ENCODE measurements at regions not wholly inside any gene's neighbourhood (a gene's known extent, or its start where the extent isn't known, plus 50 kb on each side); places are given as distances from the start of the nearest gene placed in this dataset.
"Not testable (repeated sequence)": the region's sequence is repeated elsewhere in the genome, so short reads cannot be mapped to it uniquely, and the experiment has no call there.

DNA sequence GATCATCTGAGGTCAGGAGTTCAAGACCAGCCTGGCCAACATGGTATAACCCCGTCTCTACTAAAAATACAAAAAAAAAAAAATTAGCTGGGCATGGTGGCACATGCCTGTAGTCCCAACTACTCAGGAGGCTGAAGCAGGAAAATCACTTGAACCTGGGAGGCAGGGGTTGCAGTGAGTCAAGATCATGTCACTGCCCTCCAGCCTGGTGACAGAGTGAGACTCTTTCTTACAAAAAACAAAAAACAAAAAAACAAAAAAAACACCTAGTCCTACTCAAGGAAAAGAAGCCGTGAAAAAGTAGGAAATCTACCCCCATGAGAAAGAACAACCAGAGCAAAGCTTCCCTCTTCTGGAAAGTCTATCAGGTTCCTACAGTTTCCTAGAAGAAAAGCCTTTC lies 244.4 kb downstream of the PHLDA1 start:
- not testable (repeated sequence) for DNase-seq

DNA sequence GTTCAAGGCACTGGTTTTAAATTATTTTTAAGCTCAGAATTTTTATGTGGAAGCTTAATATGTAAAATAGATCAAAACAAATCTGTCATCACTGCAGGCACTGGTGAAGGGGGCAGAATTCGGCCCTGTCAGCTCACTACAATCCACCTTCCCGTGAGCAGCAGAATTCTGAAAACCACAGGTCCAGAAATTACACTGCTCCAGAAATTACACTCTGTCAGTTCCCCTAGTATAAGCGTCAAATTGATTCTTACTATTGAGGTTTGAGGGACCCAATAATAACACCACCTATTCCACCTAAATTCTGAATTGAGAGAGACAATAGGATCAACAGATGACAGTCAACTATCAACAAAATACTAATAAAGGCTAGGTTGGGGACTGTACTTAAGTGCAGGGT lies 245.5 kb downstream of the PHLDA1 start:
- no peak for DNase-seq

- peak; percentile 70 for DNase-seq
These were observed 247.0 kb downstream of the PHLDA1 start for GRCh38 chr12:75784591-75784990.

DNA sequence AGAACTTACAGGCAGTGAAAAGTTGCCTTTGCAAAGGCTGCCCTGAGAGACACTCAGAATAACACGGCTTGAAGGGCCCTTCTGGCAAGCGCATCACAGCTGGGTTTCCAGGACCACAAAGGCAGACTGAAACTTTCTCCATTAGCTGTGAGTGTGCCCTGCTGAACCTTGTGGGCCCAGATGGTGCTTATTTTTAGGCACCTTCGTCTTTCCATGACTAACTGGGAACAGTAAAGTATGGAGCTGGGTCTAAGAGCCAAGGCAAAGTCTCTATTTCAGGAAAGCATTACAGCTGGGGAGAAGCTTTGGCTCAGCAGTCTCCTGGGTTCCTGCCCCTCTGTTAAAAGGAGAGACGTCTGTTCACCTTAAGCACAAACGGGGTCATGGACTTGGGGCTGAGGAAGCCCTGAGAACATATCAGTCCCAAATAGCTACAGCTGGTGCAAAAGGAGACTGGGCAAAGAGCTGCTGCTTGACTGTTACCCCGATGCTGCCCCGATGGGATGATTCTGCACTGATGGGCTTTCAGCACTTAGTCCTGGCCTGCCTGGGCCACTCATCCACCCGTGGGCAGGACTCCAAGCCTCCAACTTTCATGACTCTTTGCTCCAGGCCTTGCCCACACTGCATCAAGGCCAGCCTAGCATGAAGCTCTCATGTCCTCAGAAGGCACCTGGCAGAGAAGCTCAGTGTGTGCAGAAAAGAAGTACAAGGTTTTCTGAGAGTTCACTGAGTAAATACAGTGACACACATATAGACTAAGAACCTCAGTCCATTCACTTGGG lies 248.3 kb downstream of the PHLDA1 start:
- DNase-seq: peak; percentile 34

DNA sequence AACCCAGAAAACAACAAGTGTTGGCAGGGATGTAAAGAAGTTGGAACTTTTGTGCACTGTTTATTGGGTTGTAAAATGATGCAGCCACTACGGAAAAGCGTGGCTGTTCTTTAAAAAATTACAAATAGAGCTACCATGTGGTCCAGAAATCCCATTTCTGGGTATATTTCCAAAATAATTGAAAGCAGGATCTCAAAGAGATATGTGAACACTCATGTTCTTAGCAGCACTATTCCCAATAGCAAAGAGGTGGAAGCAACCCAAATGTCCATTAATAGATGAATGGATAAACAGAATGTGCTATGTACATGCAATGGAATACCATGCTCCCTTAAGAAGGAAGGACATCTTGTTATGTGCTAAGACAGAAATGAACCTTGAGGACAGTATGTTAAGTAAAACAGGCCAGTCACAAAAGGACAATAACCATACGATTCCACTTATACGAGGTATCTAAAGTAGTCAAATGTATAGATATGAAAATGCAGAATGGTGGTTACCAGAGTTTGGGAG lies 249.5 kb downstream of the PHLDA1 start:
- DNase-seq: no peak

DNA sequence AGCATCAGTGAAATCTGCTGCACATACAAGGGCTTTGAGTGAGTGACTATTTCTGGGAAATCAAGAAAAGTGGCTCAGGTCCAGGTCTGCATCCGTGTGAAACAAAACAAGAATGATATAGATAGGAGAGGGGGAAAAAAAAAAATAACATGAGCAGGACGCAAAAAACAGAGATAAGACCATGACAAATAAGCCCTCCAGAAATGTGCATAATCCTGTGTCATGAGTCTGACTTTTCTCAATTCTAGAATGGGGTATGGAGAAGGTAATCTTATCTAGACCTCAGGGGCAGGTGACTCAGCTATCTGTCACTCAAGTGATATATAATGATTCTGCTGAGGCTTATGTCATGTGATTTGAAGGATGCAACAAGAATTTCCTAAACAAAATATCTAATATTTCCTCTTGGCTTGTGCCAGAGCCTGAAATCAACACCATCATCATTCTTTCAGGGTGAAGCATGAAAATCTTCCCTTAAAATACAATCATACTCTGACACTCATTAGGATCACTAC lies 250.0 kb downstream of the PHLDA1 start:
- DNase-seq: no peak

DNA sequence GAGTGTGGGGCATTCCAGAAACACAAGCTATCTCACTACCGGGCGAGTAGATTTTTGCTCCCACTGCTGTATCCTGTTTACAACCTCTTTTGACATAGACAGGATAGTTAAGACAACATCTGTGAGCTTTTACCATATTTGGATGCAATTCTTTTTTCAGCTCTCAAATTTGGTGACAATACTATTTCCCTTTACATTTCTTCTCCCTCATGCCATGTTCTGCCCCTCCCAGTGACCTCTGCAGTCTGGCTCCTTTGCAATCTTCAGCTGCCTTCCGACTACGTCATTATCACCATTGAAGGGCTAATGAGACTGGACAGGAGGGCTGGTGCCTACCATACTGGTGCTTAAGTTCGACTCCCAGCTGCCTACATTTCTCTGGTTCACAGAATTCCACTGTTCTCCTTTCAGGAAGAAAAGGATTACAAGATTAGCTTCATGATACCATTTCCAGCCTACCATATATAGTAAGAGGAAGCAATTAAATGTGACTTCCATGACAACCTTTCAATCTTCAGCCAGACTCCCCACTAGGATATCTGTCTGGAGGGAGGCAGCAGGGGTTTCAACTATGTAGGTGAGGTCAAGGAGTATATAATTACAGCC lies 251.6 kb downstream of the PHLDA1 start:
- DNase-seq: peak; percentile 34

DNA sequence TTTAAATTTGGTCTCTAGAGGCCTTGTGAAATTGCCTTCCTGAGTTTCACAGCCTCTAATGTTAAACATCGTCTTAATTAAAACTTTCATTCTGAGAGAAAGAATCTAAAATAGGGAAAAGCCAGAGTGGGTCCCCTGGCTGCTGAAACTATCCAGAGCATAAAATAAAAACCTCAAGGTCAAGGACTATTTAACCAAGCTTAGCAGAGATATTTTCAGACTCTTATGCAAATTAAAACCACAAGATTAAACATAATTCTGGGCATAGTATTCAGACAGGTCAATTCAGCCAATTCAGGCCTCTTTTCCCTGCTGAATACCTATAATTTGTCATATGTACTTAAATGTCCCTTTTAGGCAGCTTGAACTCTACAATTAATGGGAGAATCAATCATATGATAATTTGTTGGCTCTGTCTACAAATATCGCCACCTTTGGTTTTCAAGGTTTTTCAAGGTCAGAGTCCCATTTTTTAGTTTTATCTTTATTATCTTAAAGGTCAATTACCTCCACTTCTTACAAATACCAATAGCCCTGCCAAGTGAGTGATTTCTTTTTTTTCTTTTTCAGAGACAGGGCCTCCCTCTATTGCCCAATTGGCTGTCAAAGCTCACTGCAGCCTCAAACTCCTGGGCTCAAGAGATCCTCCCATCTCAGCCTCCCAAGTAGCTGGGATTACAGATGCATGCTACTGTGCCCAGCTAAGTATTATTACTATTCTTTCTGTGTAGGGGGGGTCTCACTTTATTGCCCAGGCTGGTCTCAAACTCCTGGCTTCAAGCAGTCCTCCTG lies 257.1 kb downstream of the PHLDA1 start:
- DNase-seq: no peak

DNA sequence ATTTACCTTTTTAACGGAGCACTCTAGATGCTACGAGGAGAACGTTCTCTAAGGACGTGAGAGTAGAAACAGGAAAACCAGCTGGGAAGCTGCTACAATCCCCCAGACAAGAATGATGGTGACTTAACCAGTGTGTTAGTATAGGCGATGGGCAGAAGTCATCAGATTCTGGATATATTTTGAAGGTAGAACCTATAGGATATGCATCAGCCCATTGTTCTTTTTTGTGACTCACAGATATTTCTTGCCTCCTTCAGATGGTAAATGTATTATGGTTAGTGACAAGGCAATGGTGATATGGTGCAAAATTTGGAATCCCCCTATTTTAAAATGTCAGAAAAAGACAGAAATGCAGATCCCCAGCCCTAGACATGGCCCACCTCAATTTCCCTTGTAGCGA lies 258.2 kb downstream of the PHLDA1 start:
- DNase-seq: no peak

DNA sequence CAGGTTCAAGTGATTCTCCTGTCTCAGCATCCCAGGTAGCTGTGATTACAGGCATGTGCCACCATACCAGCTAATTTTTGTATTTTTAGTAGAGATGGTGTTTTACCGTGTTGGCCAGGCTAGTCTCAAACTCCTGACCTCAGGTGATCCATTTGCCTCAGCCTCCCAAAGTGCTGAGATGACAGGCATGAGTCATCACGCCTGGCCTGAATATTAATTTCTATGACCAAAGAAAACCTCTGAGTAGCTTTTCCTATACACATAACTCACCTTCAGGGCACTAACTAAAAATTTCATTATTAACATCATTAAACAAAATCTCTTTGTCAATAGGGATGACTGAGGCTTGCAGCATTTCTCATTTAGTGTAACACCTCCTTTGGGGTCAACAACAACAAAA lies 259.6 kb upstream of the KRR1 start:
- DNase-seq: no peak

GRCh38 chr12:75767957-75768356 lies 256.5 kb upstream of the KRR1 start:
- DNase-seq: no peak

GRCh38 chr12:75766263-75767160 lies 255.1 kb upstream of the KRR1 start:
- no peak for DNase-seq

DNA sequence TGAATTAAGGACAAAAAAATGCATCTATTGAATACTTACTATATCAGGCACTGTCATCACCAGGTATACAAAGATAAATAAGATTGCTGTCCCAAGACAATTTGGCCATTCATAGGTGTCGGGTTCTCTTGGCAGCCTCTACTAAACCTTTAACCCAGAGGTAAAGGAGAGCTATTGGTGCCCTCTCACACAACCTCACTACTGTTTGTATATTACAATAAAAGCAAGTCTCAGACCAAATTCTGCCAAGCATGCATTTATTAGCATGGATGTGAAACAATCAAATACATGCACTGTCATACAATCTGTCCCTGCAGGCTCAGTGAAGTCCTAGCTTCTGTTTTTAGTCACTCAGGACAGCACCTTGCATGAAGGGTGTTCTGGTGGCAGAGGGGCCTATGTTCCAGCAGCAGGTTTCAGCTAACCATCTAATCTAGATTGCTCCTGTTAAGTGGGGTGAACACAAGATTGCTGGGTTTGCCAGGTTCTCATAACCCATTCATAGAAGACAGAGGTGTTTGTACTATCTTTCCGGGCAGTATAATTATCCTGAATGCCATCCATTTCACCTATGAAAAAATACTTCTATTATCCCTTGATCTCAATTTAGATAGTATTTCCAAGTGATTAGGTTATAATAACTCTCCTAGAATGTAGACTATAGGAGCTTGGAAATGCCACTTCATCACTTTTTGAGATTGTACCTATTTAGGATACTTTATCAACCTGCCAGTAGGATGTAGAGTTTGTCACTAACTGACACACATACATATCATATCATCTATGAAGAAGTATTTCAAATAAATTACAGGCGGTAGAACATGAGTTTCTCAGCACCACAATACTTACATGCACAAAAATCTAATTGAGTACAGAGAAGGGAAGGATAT lies 254.0 kb upstream of the KRR1 start:
- DNase-seq: no peak

GRCh38 chr12:75764091-75764841 lies 252.9 kb upstream of the KRR1 start:
- no peak for DNase-seq

DNA sequence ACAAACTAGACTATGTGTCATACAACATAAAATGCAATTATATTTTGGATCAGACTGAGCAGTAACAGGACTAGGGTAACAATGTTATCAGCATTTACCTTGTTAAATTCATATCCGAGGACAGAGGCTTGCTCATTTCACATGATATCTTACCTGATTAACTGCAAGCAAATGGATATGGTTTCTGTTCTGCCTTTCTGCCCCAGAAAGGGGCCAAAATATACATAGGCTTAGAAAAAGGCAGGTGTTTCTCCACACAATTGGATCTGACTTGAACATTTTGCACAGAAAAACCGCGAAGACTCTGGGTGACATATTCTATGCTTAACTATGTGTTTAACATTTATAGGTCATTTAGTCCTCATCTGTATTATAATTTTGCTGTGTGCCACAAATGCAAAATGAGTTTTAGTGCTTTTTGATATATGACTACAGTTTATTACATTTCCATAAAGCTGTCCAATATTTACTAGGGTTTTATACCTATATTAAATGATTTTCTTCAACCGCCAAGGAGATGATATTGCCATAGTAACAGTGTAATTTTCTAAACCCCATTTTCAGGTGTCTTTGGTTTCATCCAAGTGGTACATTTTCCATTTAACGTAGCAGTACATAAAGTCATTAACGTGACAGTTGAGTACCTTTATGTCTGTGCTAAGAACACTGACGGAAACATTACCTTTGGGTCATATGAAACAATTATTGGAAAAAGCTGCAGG lies 249.3 kb upstream of the KRR1 start:
- DNase-seq: peak; percentile 57

- DNase-seq: peak; percentile 68
These were observed 248.6 kb upstream of the KRR1 start for GRCh38 chr12:75759842-75760572.

DNA sequence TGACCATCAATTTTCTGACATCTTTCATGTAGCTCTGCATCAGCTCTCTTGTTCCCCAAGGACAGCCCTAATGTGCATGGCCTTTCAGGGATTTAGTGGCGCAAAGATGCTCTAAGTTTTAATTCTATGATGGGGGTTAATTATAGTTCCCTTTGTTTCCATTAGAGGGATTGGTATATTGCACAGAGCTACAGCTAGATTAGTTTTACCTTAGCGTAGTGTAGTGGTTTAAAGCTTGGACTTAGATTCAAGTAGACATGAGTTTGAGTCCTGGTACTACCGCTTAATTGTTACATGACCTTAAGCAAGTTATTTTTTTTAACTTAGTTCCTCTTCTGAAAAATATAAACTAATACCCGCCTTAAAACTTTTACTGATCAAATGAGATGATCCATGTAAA lies 247.8 kb upstream of the KRR1 start:
- no peak for DNase-seq

DNA sequence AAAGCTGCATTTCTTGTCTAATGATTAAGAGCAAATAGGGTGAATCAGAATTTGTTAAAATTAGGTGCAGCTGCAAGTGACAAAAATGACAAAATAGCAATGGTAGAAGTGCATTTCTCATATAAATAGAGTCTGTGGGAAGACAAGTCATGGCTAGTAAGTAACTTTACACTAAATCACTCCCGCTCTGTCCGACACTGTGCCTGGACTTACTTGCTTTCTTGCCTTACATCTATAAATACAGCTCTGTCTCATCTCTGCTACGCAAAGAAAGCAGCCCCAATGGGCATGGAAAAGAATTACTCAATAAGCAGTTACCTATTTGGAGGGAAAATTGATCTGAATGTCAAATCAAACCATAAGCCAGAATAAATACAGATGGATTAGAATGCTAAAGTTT lies 245.4 kb upstream of the KRR1 start:
- DNase-seq: no peak

- no peak for DNase-seq
These were observed 244.7 kb upstream of the KRR1 start for GRCh38 chr12:75756111-75756510.
